ENCODE measurements at regions not wholly inside any gene's neighbourhood (a gene's known extent, or its start where the extent isn't known, plus 50 kb on each side); places are given as distances from the start of the nearest gene placed in this dataset.

DNA sequence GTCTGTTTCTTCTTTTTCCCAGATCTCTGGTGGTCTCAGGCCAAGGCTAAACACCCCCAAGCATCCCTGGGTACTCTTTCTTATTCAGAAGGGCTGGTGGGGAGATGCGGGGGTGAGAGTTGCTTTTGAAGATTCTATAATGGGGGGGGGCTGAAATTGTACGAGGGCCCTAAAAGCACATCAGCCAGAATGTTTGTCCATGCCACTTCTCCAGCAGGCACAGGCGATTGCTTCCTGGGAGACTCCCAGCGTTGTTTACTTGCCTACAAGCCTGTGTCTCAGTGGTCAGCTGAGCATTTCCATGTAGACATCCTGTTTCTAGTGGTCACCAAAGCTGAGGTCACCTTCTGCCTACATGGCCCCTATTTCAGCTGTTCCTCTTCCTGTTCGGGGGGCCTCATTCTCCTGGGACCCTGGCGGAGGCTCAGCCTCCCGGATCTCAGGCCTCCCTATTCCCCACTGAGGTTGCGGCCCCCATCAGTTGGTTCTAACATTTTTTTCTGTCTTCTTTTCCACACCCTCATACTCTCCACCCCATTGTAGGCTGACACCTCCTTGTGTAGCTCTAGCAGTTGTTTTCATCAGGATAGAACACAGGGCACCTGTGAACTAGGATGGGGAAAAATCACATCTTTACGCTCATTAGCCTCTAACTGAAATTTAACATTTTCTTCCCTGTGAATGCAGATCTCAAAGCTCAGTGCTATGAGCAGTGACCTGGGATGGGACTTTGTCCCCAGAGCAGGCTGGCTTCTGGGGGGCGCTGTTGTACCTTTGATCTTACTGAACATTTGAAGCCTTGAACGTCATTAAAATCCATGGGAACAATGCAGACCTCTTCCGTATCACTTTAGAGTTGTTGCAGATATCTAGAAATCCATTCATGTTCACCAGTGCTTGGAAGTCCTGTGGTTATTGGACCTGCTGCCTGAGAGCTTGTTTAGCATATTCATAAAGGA is 286.5 kb downstream of the GLRX3 start:
- H3K27ac Mint-ChIP-seq: no peak overlapping the region
- H3K36me3 Mint-ChIP-seq (ENCODE audit: low read depth): no peaks in the 10 kb centered on the region
- POLR2A ChIA-PET: no interaction called here

GRCh38 chr10:130423455-130424305 is 287.5 kb downstream of the GLRX3 start:
- no peaks in the 10 kb centered on the region for H3K36me3 Mint-ChIP-seq (ENCODE audit: low read depth)
- no peaks in the 10 kb centered on the region for H3K9me3 Mint-ChIP-seq
- no peak overlapping the region for H3K27ac Mint-ChIP-seq
- CTCF ChIA-PET: no interaction called here
- H3K27me3 Mint-ChIP-seq: no peaks in the 10 kb centered on the region
- DNase-seq: no peak
- no peaks in the 10 kb centered on the region for H3K4me1 Mint-ChIP-seq (ENCODE audit: low read depth)
- no peak for TF ChIP-seq CTCF (IDR thresholded peaks at IDR 0.05)
- intact Hi-C loops (cut with micrococcal nuclease): no loop called here
- H3K4me3 Mint-ChIP-seq: no peak overlapping the region
- no peak for ATAC-seq
- POLR2A ChIA-PET: no interaction called here

More for the DNA sequence above, 286.5 kb downstream of the GLRX3 start:
- no peak for ATAC-seq
- Mint-ChIP-seq H3K9me3 (no peaks in the 10 kb centered on the region), H3K27me3 (no peaks in the 10 kb centered on the region), H3K4me3 (no peak overlapping the region), H3K4me1 (ENCODE audit: low read depth) (no peaks in the 10 kb centered on the region)
- CTCF ChIA-PET: no interaction called here
- no peak for DNase-seq
- no peak for TF ChIP-seq CTCF (IDR thresholded peaks at IDR 0.05)
- intact Hi-C loops (cut with micrococcal nuclease): no loop called here

GRCh38 chr10:130424418-130424817 is 288.2 kb downstream of the GLRX3 start:
- no peak overlapping the region for H3K4me3 Mint-ChIP-seq
- CTCF ChIA-PET: no interaction called here
- H3K4me1 Mint-ChIP-seq (ENCODE audit: low read depth): no peaks in the 10 kb centered on the region

DNA sequence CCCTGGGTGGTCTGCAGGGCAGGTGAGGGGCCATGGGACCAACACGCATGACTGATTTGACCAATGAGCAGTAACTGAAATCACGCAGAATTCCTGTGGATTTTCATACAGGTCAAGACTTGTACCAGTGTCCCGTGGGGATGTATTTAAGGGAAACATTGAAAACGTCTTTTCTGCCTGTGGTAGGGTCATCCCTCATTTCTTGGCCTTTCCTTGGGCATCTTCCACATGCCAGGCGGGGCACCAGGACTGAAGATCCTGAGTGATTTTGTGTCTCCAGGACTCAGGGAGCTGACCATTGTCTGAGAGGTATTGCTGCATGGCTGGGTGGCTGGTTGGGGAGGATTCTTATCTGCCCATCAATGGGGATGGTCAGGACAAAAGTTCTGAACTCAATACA is 289.0 kb downstream of the GLRX3 start:
- ATAC-seq: no peak
- H3K4me1 Mint-ChIP-seq (ENCODE audit: low read depth): no peaks in the 10 kb centered on the region

More at GRCh38 chr10:130424418-130424817, 288.2 kb downstream of the GLRX3 start:
- no peaks in the 10 kb centered on the region for H3K27me3 Mint-ChIP-seq
- TF ChIP-seq CTCF (IDR thresholded peaks at IDR 0.05): no peak
- intact Hi-C loops (cut with micrococcal nuclease): no loop called here
- POLR2A ChIA-PET: no interaction called here
- no peaks in the 10 kb centered on the region for H3K9me3 Mint-ChIP-seq
- no peaks in the 10 kb centered on the region for H3K36me3 Mint-ChIP-seq (ENCODE audit: low read depth)
- no peak overlapping the region for H3K27ac Mint-ChIP-seq
- DNase-seq (no peak), ATAC-seq (no peak)

More for the DNA sequence above, 289.0 kb downstream of the GLRX3 start:
- Mint-ChIP-seq H3K36me3 (ENCODE audit: low read depth) (no peaks in the 10 kb centered on the region), H3K27ac (no peak overlapping the region), H3K4me3 (no peak overlapping the region), H3K27me3 (no peaks in the 10 kb centered on the region), H3K9me3 (no peaks in the 10 kb centered on the region)
- TF ChIP-seq CTCF (IDR thresholded peaks at IDR 0.05): no peak
- CTCF ChIA-PET: no interaction called here
- DNase-seq: no peak
- POLR2A ChIA-PET: interaction anchor here (0.6 kb wide), 1 partner anchor 1186 kb away, joined by 3 read pairs; no protein-coding TSS in a partner anchor
- intact Hi-C loops (cut with micrococcal nuclease): no loop called here

Measured in activated CD8-positive, alpha-beta T cell treated with anti-CD3 and anti-CD28 coated beads for 36 hours (primary cell).